ENCODE measurements at regions not wholly inside any gene's neighbourhood (a gene's known extent, or its start where the extent isn't known, plus 50 kb on each side); places are given as distances from the start of the nearest gene placed in this dataset.

GRCh38 chr9:61673247-61673646 is 483.4 kb downstream of the SPATA31A7 start:
- no peaks in the 10 kb centered on the region for H3K36me3 ChIP-seq (ENCODE audit: control insufficient read depth in 2 of 2, extremely low read depth in 1 of 2, insufficient read depth in 2 of 2, low read length in 2 of 2)
- no peaks in the 10 kb centered on the region for H3K79me2 ChIP-seq (ENCODE audit: control insufficient read depth, insufficient read depth, low read length)
- intact Hi-C loops (cut with micrococcal nuclease) (no loop called here), dilution Hi-C loops (cut with MboI; ENCODE audit: extremely low pct_ligation_motif_present, low sequenced_read_pairs) (no loop called here)
- H3K9ac ChIP-seq (replicated peaks; ENCODE audit: extremely low read depth, insufficient read depth, low read length), result no peak overlapping the region
- no peaks in the 10 kb centered on the region for H3K9me1 ChIP-seq (replicated peaks; ENCODE audit: control insufficient read depth, extremely low read depth, insufficient read depth, low read length)
- no peak overlapping the region for H3K4me2 ChIP-seq (ENCODE audit: insufficient read depth, low read length)
- no peaks in the 10 kb centered on the region for H3K27me3 ChIP-seq (ENCODE audit: control insufficient read depth in 2 of 2, insufficient read depth in 2 of 2, low read length in 2 of 2)
- no peak overlapping the region for H3K27ac ChIP-seq (ENCODE audit: insufficient read depth, low read depth, low read length)
- TF ChIP-seq MYC (IDR thresholded peaks at IDR 0.05; ENCODE audit: low read depth, low read length) (no peak), CTCF (IDR thresholded peaks at IDR 0.05; ENCODE audit: extremely low read depth in 1 of 2, insufficient read depth in 1 of 2, low read depth in 1 of 2, low read length in 2 of 2) (no peak), FOS (IDR thresholded peaks at IDR 0.05; ENCODE audit: borderline replicate concordance, insufficient read depth, low read length) (no peak)
- peaks cover 2% of the 10 kb centered on the region for H3K9me3 ChIP-seq (replicated peaks; ENCODE audit: control insufficient read depth, insufficient read depth, low read length)
- H4K20me1 ChIP-seq (replicated peaks; ENCODE audit: control insufficient read depth, extremely low read depth, insufficient read depth, low read length), result no peaks in the 10 kb centered on the region
- H3K4me1 ChIP-seq (ENCODE audit: control insufficient read depth, extremely low read depth, insufficient read depth, low read length), result no peaks in the 10 kb centered on the region
- ChIA-PET POLR2A (no interaction called here), CTCF (no interaction called here)
- no peak for FAIRE-seq
- no peak overlapping the region for H2AFZ ChIP-seq (ENCODE audit: low read depth, low read length)
- no peak overlapping the region for H3K4me3 ChIP-seq (replicated peaks in 1 of 3; ENCODE audit: insufficient read depth in 1 of 3, low read depth in 1 of 3, low read length in 3 of 3)
- BruUV-seq (replicated peaks), result no TSS peak
- DNase-seq (ENCODE audit: low read depth, low spot score), result no peak

DNA sequence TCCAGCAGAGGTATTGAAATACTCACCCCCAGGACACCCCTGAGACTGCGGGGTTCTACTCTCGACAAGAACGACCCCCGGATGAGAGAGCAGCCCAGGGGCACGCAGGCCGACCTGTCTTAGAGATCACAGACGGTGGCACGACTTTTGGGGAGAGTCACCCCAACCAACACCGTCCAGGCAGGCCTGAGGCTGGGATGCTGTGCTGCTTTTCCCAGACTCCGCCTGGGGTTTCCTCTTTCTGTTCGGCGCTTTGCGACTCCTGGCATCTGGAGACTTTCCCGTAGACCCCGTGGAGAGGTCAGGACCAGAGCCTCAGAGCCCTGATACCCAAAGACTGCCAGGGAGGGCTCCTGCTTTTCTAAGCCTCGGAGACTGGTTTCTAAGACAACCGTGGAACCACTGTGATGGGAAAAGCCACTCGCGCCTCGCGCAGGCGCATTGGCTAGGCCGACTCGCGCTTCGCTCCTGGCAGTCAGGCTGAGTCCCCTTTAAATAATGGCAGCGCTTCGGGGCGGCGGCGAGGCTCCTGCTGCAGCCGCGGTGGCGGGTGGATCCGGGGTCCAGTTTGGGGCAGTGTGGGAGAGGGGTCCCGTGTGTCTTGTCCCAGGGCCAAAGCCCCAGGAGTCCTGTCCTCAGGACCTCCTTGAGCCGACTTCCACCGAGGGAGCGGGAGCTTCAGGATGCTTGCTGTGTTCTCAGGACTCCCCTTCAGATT is 484.0 kb downstream of the SPATA31A7 start:
- DNase-seq (ENCODE audit: low read depth, low spot score), result no peak
- ChIA-PET POLR2A (no interaction called here), CTCF (no interaction called here)
- Histone ChIP-seq H3K79me2 (ENCODE audit: control insufficient read depth, insufficient read depth, low read length) (no peaks in the 10 kb centered on the region), H3K4me2 (ENCODE audit: insufficient read depth, low read length) (no peak overlapping the region), H3K36me3 (ENCODE audit: control insufficient read depth in 2 of 2, extremely low read depth in 1 of 2, insufficient read depth in 2 of 2, low read length in 2 of 2) (no peaks in the 10 kb centered on the region), H3K4me1 (ENCODE audit: control insufficient read depth, extremely low read depth, insufficient read depth, low read length) (no peaks in the 10 kb centered on the region), H3K27ac (ENCODE audit: insufficient read depth, low read depth, low read length) (no peak overlapping the region), H2AFZ (ENCODE audit: low read depth, low read length) (no peak overlapping the region), H3K4me3 (replicated peaks in 1 of 3; ENCODE audit: insufficient read depth in 1 of 3, low read depth in 1 of 3, low read length in 3 of 3) (no peak overlapping the region), H3K9me3 (replicated peaks; ENCODE audit: control insufficient read depth, insufficient read depth, low read length) (peaks cover 2% of the 10 kb centered on the region), H3K9me1 (replicated peaks; ENCODE audit: control insufficient read depth, extremely low read depth, insufficient read depth, low read length) (no peaks in the 10 kb centered on the region), H3K27me3 (ENCODE audit: control insufficient read depth in 2 of 2, insufficient read depth in 2 of 2, low read length in 2 of 2) (no peaks in the 10 kb centered on the region), H3K9ac (replicated peaks; ENCODE audit: extremely low read depth, insufficient read depth, low read length) (no peak overlapping the region), H4K20me1 (replicated peaks; ENCODE audit: control insufficient read depth, extremely low read depth, insufficient read depth, low read length) (no peaks in the 10 kb centered on the region)
- BruUV-seq (replicated peaks), result no TSS peak
- FAIRE-seq, result no peak
- intact Hi-C loops (cut with micrococcal nuclease), result no loop called here
- dilution Hi-C loops (cut with MboI; ENCODE audit: extremely low pct_ligation_motif_present, low sequenced_read_pairs), result no loop called here
- no peak for TF ChIP-seq POLR2A (IDR thresholded peaks at IDR 0.05; ENCODE audit: low read depth, low read length)
- TF ChIP-seq POLR2AphosphoS5 (IDR thresholded peaks at IDR 0.05; ENCODE audit: insufficient read depth, low read depth, low read length), result no peak
- no peak for TF ChIP-seq FOS (IDR thresholded peaks at IDR 0.05; ENCODE audit: borderline replicate concordance, insufficient read depth, low read length)
- TF ChIP-seq GATA2 (IDR thresholded peaks at IDR 0.05; ENCODE audit: insufficient read depth, insufficient read length, low read depth, low read length), result no peak
- no peak for TF ChIP-seq EZH2 (IDR thresholded peaks at IDR 0.05; ENCODE audit: borderline replicate concordance, low read depth, low read length, severe bottlenecking)
- TF ChIP-seq CTCF (IDR thresholded peaks at IDR 0.05; ENCODE audit: extremely low read depth in 1 of 2, insufficient read depth in 1 of 2, low read depth in 1 of 2, low read length in 2 of 2), result no peak
- TF ChIP-seq, protein P1, sequence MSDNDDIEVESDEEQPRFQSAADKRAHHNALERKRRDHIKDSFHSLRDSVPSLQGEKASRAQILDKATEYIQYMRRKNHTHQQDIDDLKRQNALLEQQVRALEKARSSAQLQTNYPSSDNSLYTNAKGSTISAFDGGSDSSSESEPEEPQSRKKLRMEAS (IDR thresholded peaks at IDR 0.05; ENCODE audit: insufficient read depth, insufficient read length), result no peak
- TF ChIP-seq JUN (IDR thresholded peaks at IDR 0.05; ENCODE audit: borderline replicate concordance, insufficient read depth, insufficient read length, low read depth), result no peak
- no peak for TF ChIP-seq MYC (IDR thresholded peaks at IDR 0.05; ENCODE audit: low read depth, low read length)

All from endothelial cell of umbilical vein (primary cell).